Stromal cell of bone marrow (primary cell): ENCODE measurements at regions not wholly inside any gene's neighbourhood (a gene's known extent, or its start where the extent isn't known, plus 50 kb on each side); places are given as distances from the start of the nearest gene placed in this dataset.

ENCODE experiments used
- DNase-seq: peaks from one replicate; pipeline ENCODE4 v3.0.0-alpha.2; 2012; ENCODE audit warnings: low read depth

DNA sequence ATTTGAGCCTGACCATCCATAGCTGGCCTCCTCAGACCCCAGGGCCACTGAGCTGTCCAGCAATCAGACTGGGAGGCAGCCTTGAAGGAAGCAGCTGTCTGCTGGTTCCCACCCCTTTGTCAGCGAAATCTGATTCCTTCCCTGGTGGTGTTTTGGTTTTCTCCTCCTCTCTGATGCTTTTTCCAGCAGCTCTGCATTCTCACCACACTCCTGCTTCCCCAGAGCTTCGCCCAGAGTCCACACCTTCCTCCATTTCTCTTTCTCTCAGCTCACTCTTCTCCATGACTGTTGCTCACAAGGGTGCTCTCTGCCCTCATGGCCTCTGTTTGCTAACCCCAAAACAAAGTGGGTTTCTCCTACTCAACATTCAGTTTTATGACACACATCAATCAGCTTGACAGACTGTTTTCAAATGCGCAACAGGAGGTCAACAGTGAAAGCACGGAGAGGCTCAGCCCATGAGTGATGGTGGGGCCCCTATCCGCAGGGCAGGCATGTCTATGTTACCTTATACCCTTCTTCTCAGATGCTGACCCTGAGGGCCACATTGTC, 130.6 kb upstream of the MTNR1B start:
- DNase-seq = no peak

DNA sequence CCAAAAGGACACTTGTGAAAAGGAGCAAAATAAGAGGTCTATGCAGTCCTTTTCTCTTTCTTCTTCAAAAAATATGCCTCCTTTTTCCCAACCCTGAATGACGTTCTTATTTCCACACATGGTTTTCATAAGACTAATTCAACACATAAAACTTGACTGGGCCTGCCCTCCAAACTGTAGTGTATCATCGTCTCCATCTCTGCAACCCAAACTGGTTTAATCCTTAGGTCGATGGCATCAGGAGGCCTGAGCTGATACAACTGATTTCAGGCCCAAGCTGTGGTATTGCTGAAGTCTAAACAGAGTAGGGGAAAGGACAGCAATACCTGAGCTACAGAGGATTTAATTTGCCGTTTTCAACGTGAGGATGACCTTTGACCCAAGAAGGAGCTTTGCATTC, 130.0 kb upstream of the MTNR1B start:
- no peak for DNase-seq

DNA sequence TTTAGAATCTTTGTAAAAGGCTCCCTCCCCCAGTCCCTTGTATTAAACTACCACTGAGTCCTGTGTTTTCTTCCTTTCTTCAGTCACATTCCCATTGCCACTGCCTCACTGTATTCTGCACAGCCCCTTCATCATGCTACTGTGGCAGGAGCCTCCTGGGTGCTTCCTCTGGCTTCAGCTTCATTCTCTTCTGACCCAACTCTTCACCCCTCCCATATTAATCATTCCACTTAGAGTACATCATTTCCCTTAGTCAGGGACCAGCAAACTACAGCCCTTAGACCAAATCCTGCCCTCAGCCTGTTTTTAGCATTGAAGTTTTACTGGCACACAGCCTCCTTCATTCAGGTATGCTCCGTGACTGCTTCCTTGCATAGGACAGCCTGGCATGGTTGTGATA, 127.7 kb upstream of the MTNR1B start:
- DNase-seq = no peak

DNA sequence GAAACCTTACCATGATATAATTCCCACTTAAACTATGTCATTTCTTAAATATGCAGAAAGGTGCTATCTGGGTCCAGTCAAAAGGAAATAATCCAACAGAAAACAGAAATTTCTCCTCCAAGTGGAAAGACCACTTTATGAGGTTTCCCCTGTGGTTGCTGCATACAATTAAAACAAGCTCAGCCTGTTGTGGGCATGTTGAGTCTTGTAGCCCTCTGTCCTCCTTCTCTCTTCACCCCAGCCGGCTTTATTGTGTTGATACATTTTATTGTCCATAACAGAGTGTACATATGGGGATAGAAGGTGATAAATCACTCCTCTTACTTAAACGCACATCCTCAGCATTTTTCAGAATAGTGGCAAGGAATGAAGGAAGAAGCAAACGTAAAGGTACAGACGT, 126.0 kb upstream of the MTNR1B start:
- no peak for DNase-seq

DNA sequence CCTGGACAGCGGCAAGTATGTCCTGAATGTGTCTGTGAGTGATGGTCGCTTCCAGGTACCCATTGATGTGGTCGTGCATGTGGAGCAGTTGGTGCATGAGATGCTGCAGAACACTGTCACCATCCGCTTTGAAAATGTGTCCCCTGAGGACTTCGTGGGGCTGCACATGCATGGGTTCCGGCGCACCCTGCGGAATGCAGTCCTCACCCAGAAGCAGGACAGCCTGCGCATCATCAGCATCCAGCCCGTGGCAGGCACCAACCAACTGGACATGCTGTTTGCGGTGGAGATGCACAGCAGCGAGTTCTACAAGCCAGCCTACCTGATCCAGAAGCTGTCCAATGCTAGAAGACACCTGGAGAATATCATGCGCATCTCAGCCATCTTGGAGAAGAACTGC, 125.3 kb upstream of the MTNR1B start:
- no peak for DNase-seq

DNA sequence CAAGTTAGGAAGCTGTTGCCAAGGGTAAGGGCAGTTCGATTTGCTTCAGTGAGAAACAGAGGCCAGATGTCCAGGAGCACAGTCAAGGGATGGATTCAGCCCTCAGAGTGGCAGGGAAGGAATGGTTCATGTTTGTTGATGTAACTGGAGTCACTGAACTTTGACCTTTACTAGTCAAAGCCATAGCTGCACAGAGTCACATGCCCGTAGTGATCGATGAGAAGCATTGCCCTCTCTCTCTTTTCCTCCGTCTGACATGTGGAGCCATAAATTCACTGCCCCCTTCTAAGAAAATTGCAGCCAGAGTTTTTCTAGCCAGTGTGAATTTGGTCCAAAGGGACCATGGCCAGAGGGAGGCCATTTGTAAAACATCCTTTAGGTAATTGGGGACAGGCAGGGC, 124.1 kb upstream of the MTNR1B start:
- no peak for DNase-seq

DNA sequence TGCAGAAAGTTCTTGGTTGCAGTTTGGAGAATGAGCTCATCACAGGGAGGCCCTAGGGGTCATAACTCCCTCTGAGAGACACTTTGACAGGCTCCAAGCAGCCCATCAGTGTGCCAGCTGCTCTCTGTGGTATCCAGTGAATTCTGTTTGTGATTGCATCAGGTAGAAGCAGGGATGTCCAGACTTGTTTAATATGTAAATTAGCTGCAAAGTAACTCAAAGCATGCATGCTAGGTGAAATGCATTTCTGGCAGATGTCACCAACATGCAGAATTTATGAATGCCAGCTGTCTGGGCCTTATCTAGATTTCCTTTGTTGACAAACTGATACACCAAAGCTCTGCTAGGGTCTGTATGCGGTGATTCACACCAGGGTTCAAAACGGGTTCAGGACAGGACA, 123.6 kb upstream of the MTNR1B start:
- DNase-seq = no peak

DNA sequence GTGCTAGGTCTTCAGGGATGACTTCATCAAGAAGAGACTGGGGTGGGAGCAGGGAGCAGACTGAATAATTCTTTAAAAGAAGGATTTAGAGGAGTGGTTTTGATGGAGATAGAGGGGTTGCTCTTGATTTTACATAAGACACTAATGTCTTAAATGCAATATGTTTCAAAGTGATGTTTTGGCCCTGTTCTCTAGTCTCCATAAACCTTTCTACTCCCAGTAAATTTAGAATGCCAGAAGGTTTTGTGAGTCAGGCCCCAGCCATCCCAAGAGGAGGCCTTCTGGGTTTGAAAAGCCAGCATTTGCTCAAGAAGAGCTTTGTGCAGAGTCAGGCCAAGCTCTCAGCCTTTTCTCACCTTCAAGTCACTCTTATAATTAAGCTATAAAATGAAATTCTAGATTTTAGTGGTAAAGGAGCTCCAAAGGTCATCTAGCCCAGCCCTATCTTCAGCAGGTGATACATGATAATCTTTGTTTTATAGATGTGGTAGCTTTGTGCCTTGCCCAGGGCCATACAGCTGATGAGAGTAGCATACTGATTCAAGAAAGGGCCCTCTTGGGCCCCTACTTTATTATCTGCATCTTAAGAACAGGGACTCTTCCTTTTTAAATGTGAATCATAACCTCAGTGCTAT, 122.8 kb upstream of the MTNR1B start:
- DNase-seq = peak; percentile 57

DNA sequence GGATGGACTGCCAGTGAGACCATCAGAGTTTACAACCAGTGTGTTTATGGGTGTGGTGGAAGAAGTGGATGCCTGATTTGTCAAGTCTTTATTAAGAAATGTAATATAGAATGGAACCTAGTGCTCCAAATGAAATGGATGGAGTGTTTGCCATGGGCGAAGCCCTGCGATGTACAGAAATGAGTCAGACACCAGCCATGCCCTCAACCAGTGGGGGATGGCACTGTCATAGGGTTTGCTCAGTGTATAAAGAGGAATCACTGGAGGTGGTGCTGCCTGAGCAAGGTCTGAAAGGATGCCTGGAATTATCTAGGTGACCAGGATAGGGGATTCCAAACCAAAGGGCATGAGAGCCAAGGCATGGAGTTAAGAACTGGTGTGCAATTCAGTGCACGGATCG, 120.9 kb upstream of the MTNR1B start:
- no peak for DNase-seq

DNA sequence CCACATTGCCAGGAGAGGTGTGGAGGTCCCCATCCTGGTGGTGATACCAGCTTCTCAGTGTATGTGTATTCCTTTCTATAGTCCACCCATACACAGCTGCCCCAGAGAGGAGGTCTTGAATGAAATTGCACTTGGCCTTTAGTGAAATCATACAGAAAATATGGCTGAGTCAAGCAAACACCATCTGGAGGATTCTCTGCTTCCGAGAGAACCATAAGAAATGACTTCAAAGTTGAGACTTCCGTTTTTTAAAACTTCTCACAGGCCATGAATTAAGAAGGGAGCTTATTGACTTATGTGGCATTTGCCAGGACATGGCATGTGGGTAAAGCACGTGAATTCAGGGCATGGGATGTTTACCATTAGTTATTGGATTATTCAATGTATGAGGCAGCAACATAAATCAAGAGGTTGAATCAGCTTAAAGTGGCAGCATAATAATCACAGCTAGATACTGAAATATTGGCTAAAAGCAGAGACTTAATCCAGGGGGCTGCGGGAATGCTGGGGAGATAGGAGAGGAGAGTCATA, 119.1 kb upstream of the MTNR1B start:
- no peak for DNase-seq

DNA sequence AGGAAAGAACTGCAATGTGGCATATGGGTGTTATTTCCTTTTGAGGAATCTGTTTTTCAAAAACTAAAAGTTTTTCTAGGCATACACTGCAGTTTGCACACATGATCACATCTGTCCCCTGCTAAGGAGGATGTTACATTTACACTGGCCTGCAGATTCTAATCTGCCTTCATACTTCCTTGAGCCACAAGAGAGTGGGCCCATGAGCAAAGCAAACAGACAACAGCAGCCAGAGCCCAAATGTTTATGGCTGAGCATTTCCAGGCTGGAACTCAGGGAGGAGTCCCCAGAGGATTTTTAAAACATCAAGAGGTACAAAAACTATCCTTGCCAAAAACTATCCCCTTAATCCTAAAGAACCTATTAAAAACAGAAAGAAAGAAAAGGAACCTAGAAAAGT, 117.2 kb upstream of the MTNR1B start:
- DNase-seq = no peak

DNA sequence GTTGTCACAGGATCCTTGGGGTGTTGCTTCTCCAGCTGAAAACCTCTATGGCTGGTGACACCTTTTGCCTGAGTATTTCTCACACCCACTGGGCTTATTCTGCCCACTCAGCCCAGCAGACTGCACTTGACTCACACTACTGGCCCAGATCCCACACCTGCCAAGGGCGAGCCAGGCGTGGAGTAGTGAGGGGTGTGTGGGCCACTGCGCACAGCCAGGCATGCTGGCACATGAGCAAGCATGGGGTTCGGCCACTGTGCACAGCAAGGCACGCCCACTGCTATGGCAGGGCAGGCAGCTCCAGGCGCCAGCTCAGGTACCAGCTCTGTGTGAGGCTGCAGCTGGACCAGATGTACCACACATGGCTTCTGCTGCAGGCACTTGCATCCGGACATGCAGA, 116.5 kb upstream of the MTNR1B start:
- DNase-seq = no peak

DNA sequence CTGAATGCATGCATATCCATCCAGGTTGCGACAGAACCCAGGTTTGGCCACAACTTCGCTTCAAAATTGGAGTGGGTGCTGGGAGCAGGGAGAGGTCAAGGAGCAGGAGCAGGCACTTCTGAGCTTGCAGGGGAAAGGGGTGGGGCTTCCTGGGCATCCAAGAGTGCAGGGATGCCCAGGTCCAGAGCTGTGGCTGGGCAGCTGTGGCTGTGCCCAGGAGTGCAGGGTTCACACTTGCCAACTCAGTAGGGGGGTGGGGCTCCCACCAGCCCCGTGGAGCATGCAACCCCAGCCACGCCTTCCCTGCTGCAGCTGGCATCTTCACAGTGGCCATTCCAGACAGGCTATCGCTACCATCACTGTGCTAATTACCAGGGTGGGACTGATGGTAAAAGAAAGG, 115.3 kb upstream of the MTNR1B start:
- no peak for DNase-seq

DNA sequence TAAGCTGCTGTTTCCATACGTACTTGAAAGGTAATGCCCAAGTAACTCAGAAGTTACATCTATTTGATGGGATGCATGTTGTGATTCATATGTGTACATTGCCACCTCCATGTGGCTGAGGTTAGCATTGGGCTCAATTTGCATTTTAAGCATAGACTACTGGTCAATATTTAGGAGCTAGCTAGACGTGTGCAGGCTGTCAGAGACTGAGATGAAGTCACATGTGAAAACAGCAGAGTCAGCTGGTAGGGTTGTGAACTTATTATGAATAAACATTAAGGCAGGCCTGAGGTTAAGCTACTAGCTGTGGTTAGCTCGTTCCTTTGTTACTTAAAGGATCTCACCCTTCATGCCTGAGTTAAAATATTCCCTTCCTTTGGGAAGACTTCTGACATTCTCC, 114.5 kb upstream of the MTNR1B start:
- no peak for DNase-seq

DNA sequence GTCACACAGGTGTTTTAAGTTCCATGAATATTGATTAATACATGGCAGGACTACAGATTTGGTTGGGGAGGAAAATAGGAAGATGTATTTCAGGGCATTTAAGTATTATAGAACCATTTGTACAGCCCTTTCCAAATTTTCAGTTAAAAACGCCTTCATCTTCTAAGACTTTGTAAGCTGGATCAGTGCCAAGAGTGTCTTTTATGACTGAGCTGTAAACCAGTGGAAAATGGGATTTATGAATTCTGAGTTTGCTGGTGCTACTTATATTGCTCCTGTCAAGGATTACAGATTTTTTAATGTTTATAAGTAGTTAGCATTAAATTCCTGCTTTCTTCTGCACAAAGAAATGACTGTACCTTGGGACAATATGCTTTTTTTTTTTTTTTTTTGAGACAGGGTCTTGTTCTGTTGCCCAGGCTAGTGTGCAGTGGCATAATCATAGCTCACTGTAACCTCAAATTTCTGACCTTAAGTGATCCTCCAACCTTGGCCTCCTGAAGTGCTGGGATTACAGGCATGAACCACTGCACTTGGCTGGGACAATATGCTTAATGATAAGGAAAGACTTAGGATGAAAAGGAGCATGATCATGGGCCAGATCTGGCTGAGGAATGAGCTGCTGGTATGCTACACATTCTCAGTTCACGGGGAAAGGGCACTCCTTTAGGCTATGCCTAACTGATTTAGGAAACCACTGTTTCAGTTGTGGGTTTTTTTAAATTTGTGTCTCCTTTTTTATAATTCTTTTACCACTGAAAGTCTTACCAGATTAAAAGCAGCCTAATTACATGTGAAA, 113.6 kb upstream of the MTNR1B start:
- no peak for DNase-seq

DNA sequence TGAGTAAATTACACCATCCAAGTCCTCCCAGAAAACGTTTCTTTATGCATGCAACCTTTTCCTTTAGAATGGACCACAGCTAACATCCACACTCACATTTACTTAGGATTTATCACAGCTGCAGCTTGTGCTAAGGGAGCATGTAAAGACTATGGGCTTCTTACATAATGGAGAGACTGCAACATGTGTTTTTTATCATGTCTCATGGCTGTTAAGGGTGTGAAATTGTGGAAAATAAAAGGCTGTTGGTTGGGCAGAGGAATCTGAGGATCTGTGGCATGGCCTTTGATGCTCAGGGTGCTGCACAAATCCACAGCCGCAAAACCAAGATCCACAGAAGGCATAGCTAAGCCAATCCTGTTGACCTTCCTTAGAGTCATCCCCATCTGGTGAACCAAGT, 112.0 kb upstream of the MTNR1B start:
- no peak for DNase-seq

DNA sequence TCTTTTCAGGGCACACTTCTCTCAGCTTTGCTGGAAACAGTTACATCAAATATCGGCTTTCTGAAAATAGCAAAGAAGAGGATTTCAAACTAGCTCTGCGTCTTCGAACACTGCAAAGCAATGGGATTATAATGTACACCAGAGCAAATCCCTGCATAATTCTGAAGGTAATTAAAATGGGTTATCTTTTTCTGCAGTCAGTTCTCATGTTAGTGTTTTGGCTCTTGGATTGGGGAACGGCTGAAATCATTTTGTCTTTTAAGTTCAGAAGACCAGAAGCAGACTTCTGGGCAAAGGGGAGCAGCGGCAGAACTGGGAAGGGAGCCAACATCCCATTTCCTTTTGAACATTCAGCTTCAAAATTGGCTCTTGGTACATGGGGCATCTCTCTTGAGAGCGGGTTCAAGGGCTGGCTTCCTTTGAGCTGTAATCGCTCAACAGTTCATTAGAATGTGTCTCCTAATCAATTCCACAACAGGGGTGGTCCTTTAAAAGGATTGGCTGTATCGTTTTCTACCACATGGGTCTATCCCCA, 110.2 kb upstream of the MTNR1B start:
- no peak for DNase-seq

DNA sequence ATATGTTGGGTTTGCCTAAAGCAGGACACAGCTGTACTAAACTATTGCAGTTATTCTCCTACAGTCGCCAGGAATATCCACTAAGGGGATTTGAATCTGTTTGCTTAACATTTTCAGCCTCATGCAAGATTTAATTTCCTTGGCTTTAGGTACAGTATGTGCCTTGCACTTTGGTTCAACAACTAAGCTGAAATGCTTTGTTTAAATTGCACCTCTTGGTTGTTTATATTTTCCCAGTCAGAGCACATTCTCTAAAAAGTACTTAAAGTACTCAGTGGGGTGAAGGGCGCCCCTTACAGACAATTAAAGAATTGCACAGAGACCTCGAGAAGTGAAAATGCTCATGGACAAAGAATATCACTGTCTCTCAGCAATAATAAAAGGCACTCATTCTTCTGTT, 107.8 kb upstream of the MTNR1B start:
- no peak for DNase-seq

DNA sequence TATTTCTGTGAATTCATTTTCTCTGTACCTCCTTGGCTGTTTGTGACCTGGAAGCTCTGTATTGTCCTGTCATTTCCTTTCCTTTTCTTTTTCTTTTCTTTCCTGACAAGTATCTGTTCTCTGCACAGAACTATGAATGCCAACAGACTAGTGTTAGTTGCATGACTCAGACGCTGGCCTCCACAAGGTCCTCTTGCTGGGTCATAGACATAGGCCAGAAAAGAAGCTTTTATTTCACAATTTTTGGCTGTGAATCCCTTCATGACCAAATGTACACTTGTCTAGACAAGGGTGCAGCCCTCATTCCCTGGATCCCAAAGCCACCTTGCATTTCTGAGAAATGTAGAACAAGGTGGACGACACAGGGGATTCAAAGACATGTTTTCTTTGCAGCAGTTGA, 104.1 kb upstream of the MTNR1B start:
- peak; percentile 67 for DNase-seq

DNA sequence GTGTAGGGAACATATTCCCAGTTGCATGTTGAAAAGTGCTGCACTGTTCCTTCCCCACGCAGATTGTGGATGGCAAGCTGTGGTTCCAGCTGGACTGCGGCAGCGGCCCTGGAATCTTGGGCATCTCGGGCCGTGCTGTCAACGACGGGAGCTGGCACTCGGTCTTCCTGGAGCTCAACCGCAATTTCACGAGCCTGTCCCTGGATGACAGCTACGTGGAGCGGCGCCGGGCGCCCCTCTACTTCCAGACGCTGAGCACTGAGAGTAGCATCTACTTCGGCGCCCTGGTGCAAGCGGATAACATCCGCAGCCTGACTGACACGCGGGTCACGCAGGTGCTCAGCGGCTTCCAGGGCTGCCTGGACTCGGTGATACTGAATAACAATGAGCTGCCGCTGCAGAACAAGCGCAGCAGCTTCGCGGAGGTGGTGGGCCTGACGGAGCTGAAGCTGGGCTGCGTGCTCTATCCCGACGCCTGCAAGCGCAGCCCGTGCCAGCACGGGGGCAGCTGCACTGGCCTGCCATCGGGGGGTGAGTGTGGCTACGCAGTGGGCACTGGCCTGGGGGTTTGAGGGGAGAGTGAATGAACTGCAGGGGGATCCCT, 102.7 kb upstream of the MTNR1B start:
- no peak for DNase-seq

DNA sequence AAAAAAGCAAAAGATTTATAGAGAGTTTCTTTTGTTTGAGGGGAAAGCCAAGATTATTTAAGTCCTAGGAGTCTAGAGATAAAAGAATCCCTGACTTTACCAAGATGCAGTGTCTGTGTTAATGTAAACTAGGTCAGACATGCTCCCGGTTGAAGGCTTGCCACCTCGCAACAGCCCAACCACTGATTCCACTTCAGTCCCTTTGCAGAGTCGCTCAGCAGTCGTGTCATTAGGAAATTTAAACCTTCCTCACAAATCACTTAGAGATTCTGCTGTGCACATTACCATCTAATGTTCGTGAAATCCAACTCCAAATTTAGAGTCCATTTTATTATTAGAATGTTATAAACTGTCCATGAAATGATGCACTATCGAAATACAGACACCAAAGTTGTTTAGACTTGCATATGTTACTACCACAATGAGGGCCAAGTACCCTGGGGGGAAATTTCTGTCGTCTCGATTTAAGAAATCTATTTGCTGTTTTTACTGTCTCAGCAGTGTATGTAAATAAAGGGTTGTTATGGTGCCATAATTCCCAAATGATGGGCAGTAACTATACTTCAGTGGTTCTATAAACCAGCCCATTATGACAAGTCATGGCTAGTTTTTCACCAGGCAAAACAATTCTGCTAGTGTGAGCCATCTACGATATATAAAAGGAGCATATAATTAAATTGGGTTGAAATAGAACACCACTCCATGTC, 101.4 kb upstream of the MTNR1B start:
- no peak for DNase-seq

DNA sequence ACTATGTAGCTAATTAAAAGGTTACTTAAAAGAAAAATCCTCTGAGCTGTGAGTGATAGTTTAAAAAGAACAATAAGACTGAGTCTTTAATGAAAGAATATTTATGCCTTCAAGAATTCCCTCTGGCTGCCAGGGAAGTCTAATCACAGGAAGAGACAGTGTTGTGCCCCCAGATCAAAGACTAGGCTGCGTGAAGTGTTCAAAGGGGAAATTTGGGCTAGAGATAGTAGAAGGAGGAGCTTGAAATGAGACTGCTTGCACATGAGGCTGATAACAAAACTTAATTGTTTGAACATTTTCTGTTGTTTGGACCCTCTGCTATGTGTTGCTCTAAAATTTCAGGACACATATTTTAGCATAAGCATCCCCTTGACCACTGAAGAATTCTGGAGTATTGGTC, 99.7 kb upstream of the MTNR1B start:
- DNase-seq = no peak
